Activated CD4-positive, alpha-beta T cell treated with anti-CD3 and anti-CD28 coated beads, Interleukin-2, amount 10 ng/mL, durations not matched to agents 7 days and 5 days (primary cell): ENCODE measurements at regions not wholly inside any gene's neighbourhood (a gene's known extent, or its start where the extent isn't known, plus 50 kb on each side); places are given as distances from the start of the nearest gene placed in this dataset.

ENCODE experiments used
- CTCF ChIA-PET: fragments of 350-600 bp; sonication (Branson Sonifier 250); formaldehyde crosslinking; loops from one replicate; lab custom pipeline; 2021; ENCODE audit warnings: antibody characterized with exemption; lab: Charles Lee
- POLR2A ChIA-PET: fragments of 350-600 bp; sonication (Branson Sonifier 250); formaldehyde crosslinking; loops from one replicate; lab custom pipeline; 2021; ENCODE audit warnings: antibody characterized with exemption; lab: Charles Lee
- DNase-seq: peaks from one replicate; pipeline ENCODE4 v3.0.0-alpha.2; 2020
- H3K27ac Mint-ChIP-seq: one replicate; pipeline ENCODE4 v1.8.0; 2021; ENCODE audit warnings: mild to moderate bottlenecking, moderate library complexity, mixed read lengths
- H3K27me3 Mint-ChIP-seq: one replicate; pipeline ENCODE4 v1.8.0; 2021; ENCODE audit warnings: mixed read lengths
- H3K36me3 Mint-ChIP-seq: one replicate; pipeline ENCODE4 v1.8.0; 2021; ENCODE audit warnings: low read depth, mixed read lengths
- H3K4me1 Mint-ChIP-seq: one replicate; pipeline ENCODE4 v1.8.0; 2021; ENCODE audit warnings: mixed read lengths
- H3K4me3 Mint-ChIP-seq: one replicate; pipeline ENCODE4 v1.8.0; 2021; ENCODE audit warnings: mild to moderate bottlenecking, moderate library complexity, mixed read lengths
- H3K9me3 Mint-ChIP-seq: one replicate; pipeline ENCODE4 v1.8.0; 2021; ENCODE audit warnings: mixed read lengths

DNA sequence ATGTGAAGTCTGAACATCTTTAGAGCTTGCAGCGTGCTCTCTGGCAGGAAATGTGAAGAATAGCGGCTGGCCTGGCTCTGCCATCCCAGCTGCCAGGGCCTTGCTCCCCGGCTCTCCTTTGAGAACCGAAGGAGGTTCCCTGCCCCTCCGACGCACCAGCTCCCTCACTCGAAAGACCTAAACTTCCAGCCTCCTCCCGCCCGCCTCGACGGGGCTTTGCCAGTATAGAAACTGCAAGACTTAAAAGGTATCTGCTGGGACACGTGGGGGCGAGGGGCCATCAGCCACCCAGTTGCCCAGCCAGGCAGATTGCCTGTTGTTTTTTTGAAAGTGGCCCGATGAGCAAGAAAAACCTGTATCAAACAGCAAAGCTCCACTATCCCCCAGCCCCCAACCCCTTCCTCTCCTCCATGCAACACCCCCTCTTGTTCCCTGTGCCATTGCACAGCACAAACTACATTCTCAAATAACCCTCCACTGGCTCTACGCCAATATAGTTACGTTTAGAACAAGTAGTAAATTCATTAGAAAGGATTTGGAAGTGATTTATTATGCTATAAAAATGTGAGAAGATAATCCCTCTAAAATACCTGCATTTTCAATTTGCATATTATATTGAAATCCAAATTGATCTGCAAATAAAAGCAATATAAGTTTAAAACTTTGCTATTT, 331.9 kb downstream of the MED10 start:
- POLR2A ChIA-PET = no interaction called here
- Mint-ChIP-seq H3K27me3 (no peaks in the 10 kb centered on the region), H3K4me3 (no peak overlapping the region), H3K27ac (no peak overlapping the region), H3K9me3 (no peaks in the 10 kb centered on the region), H3K36me3 (no peaks in the 10 kb centered on the region), H3K4me1 (no peaks in the 10 kb centered on the region)
- DNase-seq = no peak
- CTCF ChIA-PET = no interaction called here

DNA sequence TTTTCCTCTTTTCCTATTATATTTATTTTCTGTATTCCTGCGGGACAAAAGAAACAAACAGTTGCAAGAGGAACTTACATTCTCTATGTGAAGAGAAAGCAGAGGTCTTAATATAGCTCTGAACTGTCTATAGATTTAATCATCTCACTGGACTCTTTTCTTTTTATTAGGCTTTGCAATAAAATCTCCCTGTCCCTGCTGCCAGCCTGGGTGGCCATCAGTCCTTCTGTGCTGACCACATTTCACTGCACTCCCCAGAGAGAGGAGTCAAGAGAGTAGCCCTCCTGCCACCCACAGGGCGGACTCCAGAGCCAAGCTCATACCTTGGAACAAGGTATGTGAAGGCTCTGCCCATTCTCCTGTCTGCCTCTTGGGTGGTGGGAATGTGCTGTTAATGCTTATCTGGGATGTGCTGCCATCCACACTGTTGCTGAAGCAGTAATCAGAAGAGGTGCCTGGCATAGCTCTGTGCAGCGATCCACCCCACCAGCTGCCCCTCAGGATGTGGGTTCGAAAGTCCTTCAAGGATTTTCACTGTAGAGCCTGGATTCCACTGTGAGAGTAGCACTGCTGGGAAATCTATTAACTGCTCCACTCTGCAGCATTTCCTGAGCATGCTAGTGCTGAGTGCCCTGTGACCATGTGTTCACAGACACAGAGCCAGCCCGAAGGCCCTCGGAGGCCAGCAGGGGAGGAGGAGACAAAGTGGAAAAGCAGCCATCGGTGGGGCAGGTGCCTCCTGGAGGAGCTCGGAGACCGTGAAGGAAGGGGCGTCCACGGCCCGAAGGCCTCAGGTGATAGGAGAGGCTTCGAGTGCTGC, 334.6 kb downstream of the MED10 start:
- H3K27ac Mint-ChIP-seq = no peak overlapping the region
- H3K27me3 Mint-ChIP-seq = no peaks in the 10 kb centered on the region
- H3K4me3 Mint-ChIP-seq = no peak overlapping the region
- no peaks in the 10 kb centered on the region for H3K4me1 Mint-ChIP-seq
- CTCF ChIA-PET = no interaction called here
- H3K36me3 Mint-ChIP-seq = no peaks in the 10 kb centered on the region
- no peak for DNase-seq
- no peaks in the 10 kb centered on the region for H3K9me3 Mint-ChIP-seq
- POLR2A ChIA-PET = no interaction called here

DNA sequence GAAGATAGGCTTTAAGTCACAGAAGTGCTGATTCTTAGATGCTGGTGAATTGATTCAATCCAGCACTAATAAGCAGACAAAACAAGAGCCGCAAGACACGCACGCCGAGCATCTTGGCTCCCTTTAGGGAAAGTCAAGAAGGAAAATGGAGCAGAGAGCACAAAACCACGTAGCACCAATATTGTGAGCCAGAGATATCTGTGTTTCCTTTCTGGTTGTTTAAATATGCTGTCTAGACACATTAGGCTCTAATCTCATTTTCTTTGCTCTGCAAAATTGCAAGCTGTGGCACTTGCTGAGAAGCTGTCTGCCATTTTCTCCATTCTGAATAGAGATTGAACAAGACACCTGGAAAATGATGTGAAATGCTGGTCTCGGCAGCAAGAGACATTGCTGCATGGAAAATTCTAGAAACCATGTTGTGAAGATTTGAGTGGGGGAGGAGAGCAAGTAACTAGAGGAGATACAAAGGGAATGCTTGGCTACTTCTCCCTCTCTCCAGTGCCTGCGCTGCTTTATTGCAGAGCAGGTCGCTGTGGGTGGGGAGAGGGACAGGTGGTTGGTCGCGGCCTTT, 336.3 kb downstream of the MED10 start:
- no peaks in the 10 kb centered on the region for H3K4me1 Mint-ChIP-seq
- H3K4me3 Mint-ChIP-seq = no peak overlapping the region
- no peak for DNase-seq
- no peaks in the 10 kb centered on the region for H3K27me3 Mint-ChIP-seq
- ChIA-PET POLR2A (no interaction called here), CTCF (no interaction called here)
- H3K9me3 Mint-ChIP-seq = no peaks in the 10 kb centered on the region
- no peaks in the 10 kb centered on the region for H3K36me3 Mint-ChIP-seq
- H3K27ac Mint-ChIP-seq = no peak overlapping the region

DNA sequence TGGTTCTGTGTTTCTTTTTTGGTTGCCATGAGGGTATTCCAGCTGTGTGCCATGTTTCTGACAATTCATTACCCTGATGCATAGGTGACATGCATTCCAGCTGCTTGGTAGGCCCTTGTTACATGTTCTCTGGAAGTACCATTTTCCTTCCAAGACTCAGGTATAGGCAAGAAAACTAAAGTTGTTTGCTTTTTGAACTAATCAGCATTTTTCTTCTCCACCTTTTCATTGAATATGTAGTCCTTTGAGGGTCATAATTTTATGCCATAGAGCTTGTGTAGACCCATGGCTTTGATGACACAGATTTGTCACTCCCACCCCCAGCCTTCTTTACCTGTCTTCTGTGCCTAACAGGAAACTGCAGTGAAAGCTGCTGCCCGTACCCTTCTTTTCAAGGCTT, 339.2 kb downstream of the MED10 start:
- Mint-ChIP-seq H3K9me3 (no peaks in the 10 kb centered on the region), H3K27me3 (no peaks in the 10 kb centered on the region), H3K27ac (no peak overlapping the region), H3K4me3 (no peak overlapping the region), H3K4me1 (no peaks in the 10 kb centered on the region), H3K36me3 (no peaks in the 10 kb centered on the region)
- DNase-seq = no peak
- POLR2A ChIA-PET = no interaction called here
- CTCF ChIA-PET = no interaction called here

DNA sequence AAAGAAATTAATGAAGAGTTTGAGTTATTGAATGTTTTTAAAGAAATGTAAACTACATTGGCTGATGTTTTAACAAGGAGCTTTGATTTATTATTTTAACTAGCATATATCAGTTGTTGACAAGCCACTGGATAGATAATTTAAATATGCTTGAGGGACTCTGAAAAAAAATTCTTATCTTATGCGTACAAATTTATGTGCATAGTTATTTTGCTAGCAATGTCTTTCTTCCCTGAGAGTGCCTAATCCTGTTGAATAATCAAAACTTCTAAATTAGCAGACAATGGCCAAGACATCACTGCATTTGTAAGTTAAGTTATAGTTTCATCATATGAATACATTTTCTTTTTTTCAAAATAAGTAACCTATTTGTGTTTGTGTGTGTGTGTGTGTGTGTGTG, 342.3 kb downstream of the MED10 start:
- no peak overlapping the region for H3K27ac Mint-ChIP-seq
- CTCF ChIA-PET = no interaction called here
- no peaks in the 10 kb centered on the region for H3K36me3 Mint-ChIP-seq
- DNase-seq = no peak
- H3K27me3 Mint-ChIP-seq = no peaks in the 10 kb centered on the region
- POLR2A ChIA-PET = no interaction called here
- H3K4me3 Mint-ChIP-seq = no peak overlapping the region
- H3K4me1 Mint-ChIP-seq = no peaks in the 10 kb centered on the region
- no peaks in the 10 kb centered on the region for H3K9me3 Mint-ChIP-seq

DNA sequence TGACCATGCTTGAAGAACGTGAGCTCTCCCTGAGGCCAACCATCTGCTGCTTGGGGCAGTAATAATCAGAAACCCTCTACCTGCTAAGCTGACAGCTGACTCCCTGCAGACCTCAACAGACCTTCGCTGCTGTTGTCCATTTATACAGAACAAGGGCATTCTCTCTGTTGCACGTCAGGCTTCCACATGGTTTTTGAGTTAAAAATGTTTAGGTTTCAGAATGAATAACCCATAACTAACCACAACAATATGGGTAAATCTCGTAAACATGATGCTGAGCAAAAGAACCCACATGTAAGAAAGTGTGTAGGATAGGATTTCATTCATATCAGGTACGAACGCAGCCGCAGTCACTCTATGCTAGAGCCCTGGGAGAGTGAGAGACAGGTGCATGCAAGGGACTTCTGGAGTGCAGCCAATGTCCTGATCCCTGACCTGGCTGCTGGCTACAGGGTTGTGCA, 348.5 kb downstream of the MED10 start:
- ChIA-PET CTCF (no interaction called here), POLR2A (no interaction called here)
- no peaks in the 10 kb centered on the region for H3K4me1 Mint-ChIP-seq
- DNase-seq = no peak
- no peak overlapping the region for H3K4me3 Mint-ChIP-seq
- no peaks in the 10 kb centered on the region for H3K27me3 Mint-ChIP-seq
- no peaks in the 10 kb centered on the region for H3K36me3 Mint-ChIP-seq
- no peak overlapping the region for H3K27ac Mint-ChIP-seq
- H3K9me3 Mint-ChIP-seq = no peaks in the 10 kb centered on the region

DNA sequence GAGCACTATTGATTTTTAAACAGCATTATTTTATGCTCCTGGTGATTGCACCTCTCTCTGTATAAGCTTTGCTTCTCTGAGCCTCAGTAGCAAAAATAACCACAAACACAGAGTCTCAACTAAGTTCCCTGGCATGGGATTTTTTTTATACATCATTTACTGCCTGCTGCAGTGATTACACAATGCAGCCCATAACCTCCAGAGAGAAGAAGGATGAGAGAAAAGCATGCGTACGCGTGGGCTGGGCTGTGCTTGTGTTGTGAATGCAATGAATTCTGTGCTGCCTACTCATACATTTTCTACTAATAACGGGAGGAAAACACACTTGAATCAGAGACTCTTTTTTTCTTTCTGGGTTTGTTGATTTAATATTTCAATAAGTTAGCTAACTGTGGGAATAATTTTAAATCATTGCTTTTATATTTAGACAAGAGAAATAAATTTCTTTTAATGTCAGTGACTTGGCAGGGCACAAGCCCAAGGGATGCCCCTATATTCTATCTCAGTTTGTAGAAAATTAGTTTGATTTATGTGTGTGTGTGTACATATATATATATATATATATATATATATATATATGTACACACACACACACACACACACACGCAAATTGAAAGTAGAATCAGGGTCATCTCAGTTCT, 351.5 kb downstream of the MED10 start:
- H3K9me3 Mint-ChIP-seq = no peaks in the 10 kb centered on the region
- ChIA-PET CTCF (no interaction called here), POLR2A (no interaction called here)
- DNase-seq = no peak
- no peaks in the 10 kb centered on the region for H3K27me3 Mint-ChIP-seq
- no peaks in the 10 kb centered on the region for H3K36me3 Mint-ChIP-seq
- no peak overlapping the region for H3K4me3 Mint-ChIP-seq
- H3K27ac Mint-ChIP-seq = no peak overlapping the region
- H3K4me1 Mint-ChIP-seq = no peaks in the 10 kb centered on the region

DNA sequence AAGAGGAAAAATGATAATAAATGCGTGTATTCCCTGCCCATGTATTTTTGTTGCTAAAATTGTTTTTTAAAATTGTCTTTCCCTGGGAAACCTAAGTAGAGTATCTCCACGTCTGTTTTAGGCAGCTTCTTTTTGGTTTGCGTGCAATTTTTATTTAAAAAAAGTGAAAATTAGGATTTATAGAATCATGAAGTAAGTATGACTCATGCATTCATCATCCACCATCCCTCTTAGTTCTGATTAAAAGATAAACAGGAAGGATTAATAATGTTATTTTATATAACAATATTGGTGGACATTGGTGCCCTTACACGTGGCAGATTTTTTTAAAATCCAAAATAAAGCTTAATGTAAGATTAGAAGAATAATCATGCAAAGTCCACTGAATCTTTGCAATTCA, 358.7 kb downstream of the MED10 start:
- no peak for DNase-seq
- Mint-ChIP-seq H3K36me3 (no peaks in the 10 kb centered on the region), H3K4me1 (no peaks in the 10 kb centered on the region), H3K9me3 (no peaks in the 10 kb centered on the region), H3K27me3 (no peaks in the 10 kb centered on the region), H3K4me3 (no peak overlapping the region), H3K27ac (no peak overlapping the region)
- POLR2A ChIA-PET = no interaction called here
- CTCF ChIA-PET = no interaction called here

DNA sequence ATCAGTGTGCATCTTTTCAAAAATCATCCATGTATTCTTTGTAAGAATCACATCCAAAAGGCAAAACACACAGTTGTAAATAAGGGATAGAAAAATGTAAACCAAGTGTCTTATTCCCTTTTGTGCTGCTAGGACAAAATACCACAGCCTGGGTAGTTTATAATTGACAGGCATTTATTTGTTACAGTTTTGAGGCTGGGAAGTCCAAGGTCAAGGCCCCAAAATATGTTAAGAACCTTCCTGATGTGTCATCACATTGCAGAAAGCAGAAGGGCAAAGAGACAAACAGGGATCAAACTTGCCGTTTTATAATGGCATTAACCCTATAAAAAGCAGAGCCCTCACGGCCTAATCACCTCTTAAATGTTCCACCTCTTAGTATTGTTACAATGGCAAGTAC, 364.8 kb downstream of the MED10 start:
- no peaks in the 10 kb centered on the region for H3K27me3 Mint-ChIP-seq

DNA sequence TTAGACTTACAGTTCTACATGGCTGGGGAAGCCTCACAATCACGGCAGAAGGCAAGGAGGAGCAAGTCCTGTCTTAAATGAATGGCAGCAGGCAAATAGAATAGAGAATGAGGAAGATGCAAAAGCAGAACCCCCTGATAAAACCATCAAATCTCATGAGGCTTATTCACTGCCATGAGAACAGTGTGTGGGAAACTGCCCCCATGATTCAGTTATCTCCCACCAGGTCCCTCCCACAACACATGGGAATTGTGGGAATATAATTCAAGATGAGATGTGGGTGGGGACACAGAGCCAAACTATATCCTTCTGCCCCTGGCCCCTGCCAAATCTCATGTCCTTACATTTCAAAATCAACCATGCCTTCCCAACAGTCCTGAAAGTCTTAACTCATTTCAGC, 367.1 kb downstream of the MED10 start:
- H3K27me3 Mint-ChIP-seq = no peaks in the 10 kb centered on the region
- H3K4me1 Mint-ChIP-seq = no peaks in the 10 kb centered on the region
- ChIA-PET CTCF (no interaction called here), POLR2A (no interaction called here)
- peaks cover 4% of the 10 kb centered on the region for H3K9me3 Mint-ChIP-seq
- H3K36me3 Mint-ChIP-seq = no peaks in the 10 kb centered on the region
- no peak for DNase-seq
- H3K27ac Mint-ChIP-seq = no peak overlapping the region
- no peak overlapping the region for H3K4me3 Mint-ChIP-seq

More for the DNA sequence above, 364.8 kb downstream of the MED10 start:
- POLR2A ChIA-PET = no interaction called here
- DNase-seq = no peak
- Mint-ChIP-seq H3K4me1 (no peaks in the 10 kb centered on the region), H3K36me3 (no peaks in the 10 kb centered on the region), H3K9me3 (peaks cover 4% of the 10 kb centered on the region), H3K4me3 (no peak overlapping the region), H3K27ac (no peak overlapping the region)
- CTCF ChIA-PET = no interaction called here

DNA sequence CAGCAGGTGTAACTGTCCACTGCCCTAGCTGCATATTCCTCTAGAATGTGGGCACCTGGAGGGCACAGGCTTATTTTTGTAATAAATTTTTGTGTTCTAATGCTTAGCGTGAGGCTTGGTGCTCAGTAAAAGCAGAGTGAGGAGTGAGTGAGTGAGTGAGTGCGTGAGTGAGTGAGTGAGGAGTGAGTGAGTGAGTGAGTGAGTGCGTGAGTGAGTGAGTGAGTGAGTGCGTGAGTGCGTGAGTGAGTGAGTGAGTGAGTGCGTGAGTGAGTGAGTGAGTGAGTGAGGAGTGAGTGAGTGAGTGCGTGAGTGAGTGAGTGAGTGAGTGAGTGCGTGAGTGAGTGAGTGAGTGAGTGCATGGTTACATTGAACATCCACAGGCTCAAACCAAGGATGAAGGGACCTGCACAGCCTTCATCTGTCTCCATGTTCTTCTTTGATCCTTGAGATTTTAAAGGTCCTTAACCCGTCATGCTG, 371.5 kb downstream of the MED10 start:
- no peak overlapping the region for H3K4me3 Mint-ChIP-seq
- H3K36me3 Mint-ChIP-seq = no peaks in the 10 kb centered on the region
- CTCF ChIA-PET = no interaction called here
- H3K9me3 Mint-ChIP-seq = no peaks in the 10 kb centered on the region
- no peaks in the 10 kb centered on the region for H3K4me1 Mint-ChIP-seq
- H3K27me3 Mint-ChIP-seq = no peaks in the 10 kb centered on the region
- POLR2A ChIA-PET = no interaction called here
- no peak overlapping the region for H3K27ac Mint-ChIP-seq
- no peak for DNase-seq

DNA sequence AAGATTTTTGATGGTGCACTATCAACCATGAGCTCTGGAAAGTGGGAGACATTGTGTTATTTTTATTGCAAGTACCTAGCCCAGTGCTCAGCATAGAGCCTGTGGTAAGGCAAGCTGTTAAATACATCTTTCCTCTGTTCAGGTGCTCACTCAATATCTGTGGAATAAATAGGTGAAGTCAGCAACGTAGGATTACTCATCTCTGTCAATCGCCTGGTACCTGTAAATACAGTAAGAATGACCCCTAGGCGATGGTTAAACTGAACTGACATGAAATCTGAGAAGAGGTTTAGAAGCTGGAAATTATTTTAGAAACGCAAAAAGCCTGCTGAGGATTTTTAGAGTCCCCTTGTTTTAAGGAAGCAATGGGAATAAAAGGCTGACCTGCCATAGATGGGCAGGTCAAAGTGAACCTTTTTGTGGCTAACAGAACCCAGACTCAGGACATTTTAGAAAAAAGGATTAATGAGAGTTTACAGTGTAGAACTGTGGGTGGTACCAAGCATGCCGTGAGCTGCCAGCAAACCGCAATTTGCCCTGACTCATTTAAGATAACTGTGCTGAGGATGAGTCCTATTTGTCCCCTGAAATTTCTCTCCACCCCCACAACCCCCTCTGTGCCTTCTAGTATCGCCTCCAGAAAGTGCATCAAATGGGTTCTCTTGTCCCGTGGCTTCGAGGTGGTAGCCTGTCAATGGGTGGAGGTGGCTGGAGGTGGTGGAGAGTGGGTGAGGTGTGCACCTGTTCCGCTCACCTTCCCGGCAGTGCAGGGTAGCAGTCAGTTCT, 375.1 kb downstream of the MED10 start:
- Mint-ChIP-seq H3K27me3 (no peaks in the 10 kb centered on the region), H3K4me3 (no peak overlapping the region), H3K36me3 (no peaks in the 10 kb centered on the region), H3K27ac (no peak overlapping the region), H3K4me1 (no peaks in the 10 kb centered on the region), H3K9me3 (no peaks in the 10 kb centered on the region)
- POLR2A ChIA-PET = no interaction called here
- CTCF ChIA-PET = interaction anchor here (0.5 kb wide), 1 partner anchor 14 kb away, joined by 4 read pairs; no protein-coding TSS in a partner anchor
- DNase-seq = no peak
